ENCODE measurements at regions not wholly inside any gene's neighbourhood (a gene's known extent, or its start where the extent isn't known, plus 50 kb on each side); places are given as distances from the start of the nearest gene placed in this dataset.

- TF ChIP-seq CTCF (IDR thresholded peaks at IDR 0.05), result no peak
- Mint-ChIP-seq H3K27ac (no peak overlapping the region), H3K4me3 (no peak overlapping the region), H3K36me3 (no peaks in the 10 kb centered on the region), H3K27me3 (ENCODE audit: low read depth in 3 of 3) (peaks cover 0 to 3% (median 2%) of the 10 kb centered on the region in 3 donors), H3K4me1 (no peaks in the 10 kb centered on the region), H3K9me3 (peaks cover 0 to 7% (median 0%) of the 10 kb centered on the region in 7 donors)
- H3K36me3 ChIP-seq (replicated peaks in 1 of 2; ENCODE audit: control insufficient read depth in 1 of 2, insufficient read depth in 2 of 2, low read length in 2 of 2), result no peaks in the 10 kb centered on the region
- H2AFZ ChIP-seq (ENCODE audit: insufficient read depth, low read depth, low read length, poor library complexity, severe bottlenecking), result no peak overlapping the region
- WGBS (ENCODE audit: insufficient coverage), result no CpG with 5 or more reads among the region's 1 CpG
- H3K79me2 ChIP-seq (ENCODE audit: insufficient read depth, low read length), result no peaks in the 10 kb centered on the region
- no peaks in the 10 kb centered on the region for H3K4me1 ChIP-seq (ENCODE audit: control insufficient read depth in 1 of 2, insufficient read depth in 2 of 2, low read length in 2 of 2)
- H3K4me3 ChIP-seq (replicated peaks in 1 of 3; ENCODE audit: low read depth in 2 of 3, low read length in 3 of 3), result no peak overlapping the region
- DNase-seq, result no peak
- no peaks in the 10 kb centered on the region for H3K9me3 ChIP-seq (replicated peaks in 1 of 2; ENCODE audit: control insufficient read depth in 1 of 2, insufficient read depth in 1 of 2, low read length in 2 of 2)
- intact Hi-C loops (cut with micrococcal nuclease), result no loop called here
- H3K4me2 ChIP-seq (replicated peaks; ENCODE audit: extremely low read depth, low read length, poor library complexity, severe bottlenecking), result no peak overlapping the region
- no peaks in the 10 kb centered on the region for H4K20me1 ChIP-seq (ENCODE audit: insufficient read depth, low read length)
- no peak overlapping the region for H3K27ac ChIP-seq (ENCODE audit: low read depth in 1 of 2, low read length in 2 of 2)
- H3K27me3 ChIP-seq (ENCODE audit: control insufficient read depth in 2 of 2, insufficient read depth in 2 of 2, low read length in 2 of 2), result no peaks in the 10 kb centered on the region
- H3K9ac ChIP-seq (ENCODE audit: insufficient read depth, low read length, poor library complexity, severe bottlenecking), result no peak overlapping the region
These were observed 584.4 kb downstream of the PSAT1 start for GRCh38 chr9:78881295-78881694.

GRCh38 chr9:78882481-78882880 lies 585.6 kb downstream of the PSAT1 start:
- Histone ChIP-seq H3K9ac (ENCODE audit: insufficient read depth, low read length, poor library complexity, severe bottlenecking) (no peak overlapping the region), H2AFZ (ENCODE audit: insufficient read depth, low read depth, low read length, poor library complexity, severe bottlenecking) (no peak overlapping the region), H3K79me2 (ENCODE audit: insufficient read depth, low read length) (no peaks in the 10 kb centered on the region), H3K36me3 (replicated peaks in 1 of 2; ENCODE audit: control insufficient read depth in 1 of 2, insufficient read depth in 2 of 2, low read length in 2 of 2) (no peaks in the 10 kb centered on the region), H3K27ac (ENCODE audit: low read depth in 1 of 2, low read length in 2 of 2) (no peak overlapping the region), H3K4me3 (replicated peaks in 1 of 3; ENCODE audit: low read depth in 2 of 3, low read length in 3 of 3) (no peak overlapping the region), H3K9me3 (replicated peaks in 1 of 2; ENCODE audit: control insufficient read depth in 1 of 2, insufficient read depth in 1 of 2, low read length in 2 of 2) (no peaks in the 10 kb centered on the region), H4K20me1 (ENCODE audit: insufficient read depth, low read length) (no peaks in the 10 kb centered on the region), H3K27me3 (ENCODE audit: control insufficient read depth in 2 of 2, insufficient read depth in 2 of 2, low read length in 2 of 2) (no peaks in the 10 kb centered on the region), H3K4me2 (replicated peaks; ENCODE audit: extremely low read depth, low read length, poor library complexity, severe bottlenecking) (no peak overlapping the region), H3K4me1 (ENCODE audit: control insufficient read depth in 1 of 2, insufficient read depth in 2 of 2, low read length in 2 of 2) (no peaks in the 10 kb centered on the region)
- Mint-ChIP-seq H3K9me3 (peaks cover 0 to 7% (median 0%) of the 10 kb centered on the region in 7 donors), H3K4me3 (no peak overlapping the region), H3K4me1 (no peaks in the 10 kb centered on the region), H3K27me3 (ENCODE audit: low read depth in 3 of 3) (peaks cover 0 to 3% (median 2%) of the 10 kb centered on the region in 3 donors), H3K36me3 (no peaks in the 10 kb centered on the region), H3K27ac (no peak overlapping the region)
- WGBS (ENCODE audit: insufficient coverage), result no CpG with 5 or more reads among the region's 4 CpGs
- DNase-seq, result no peak
- TF ChIP-seq CTCF (IDR thresholded peaks at IDR 0.05), result no peak
- intact Hi-C loops (cut with micrococcal nuclease), result no loop called here

Data from CD14-positive monocyte (primary cell).